Uterus (tissue), 3 donors: ENCODE measurements at regions not wholly inside any gene's neighbourhood (a gene's known extent, or its start where the extent isn't known, plus 50 kb on each side); places are given as distances from the start of the nearest gene placed in this dataset.

Experiments
- DNase-seq, 2 donors: peaks; one replicate each; pipeline ENCODE4 v3.0.0-alpha.2; 2019 to 2020
- H3K27ac ChIP-seq, 2 donors: fragments of 200-600 bp; sonication (generic); 1 replicate in 1 of 2; 2 replicates in 1 of 2; pipeline ENCODE4 v1.5.1; 2016 to 2018
- H3K27me3 ChIP-seq, 2 donors: fragments of 200-600 bp; sonication (generic); one replicate each; pipeline ENCODE4 v1.5.1; 2018 to 2019; ENCODE audit warnings: control low read depth in 1 of 2
- H3K36me3 ChIP-seq, 2 donors: fragments of 200-600 bp; sonication (generic); one replicate each; pipeline ENCODE4 v1.5.1; 2019; ENCODE audit warnings: control low read depth in 1 of 2
- H3K4me1 ChIP-seq, 2 donors: fragments of 200-600 bp; sonication (generic); one replicate each; pipeline ENCODE4 v1.5.1; 2018 to 2019; ENCODE audit warnings: control low read depth in 1 of 2
- H3K4me3 ChIP-seq, 2 donors: fragments of 200-600 bp; sonication (generic); 1 replicate in 1 of 2; 2 replicates in 1 of 2; pipeline ENCODE4 v1.5.1; 2018 to 2019; ENCODE audit warnings: mild to moderate bottlenecking in 1 of 2
- H3K9me3 ChIP-seq, 2 donors: fragments of 200-600 bp; sonication (generic); one replicate each; pipeline ENCODE4 v1.5.1; 2019; ENCODE audit warnings: control low read depth in 1 of 2
- POLR2A ChIP-seq, 2 donors: fragments of 450-650 bp; IDR thresholded peaks; one replicate each; pipeline ENCODE4 v1.6.1; 2016; ENCODE audit warnings: antibody characterized with exemption in 2 of 2, mild to moderate bottlenecking in 1 of 2, moderate library complexity in 1 of 2
- intact Hi-C: fragments of 100-400 bp; cut with DNase I; formaldehyde crosslinking; loops from one replicate; pipeline ENCODE4 v1.15.1; 2023; ENCODE audit warnings: low total_unique reads
- TF ChIP-seq, protein P1 (sequence below), 4 experiments: fragments of 200-600 bp in 2 of 4; fragments of 450-650 bp in 2 of 4; sonication (generic) in 2 of 4; IDR thresholded peaks; one replicate each; pipeline ENCODE4 v1.5.1; 2016 to 2019; ENCODE audit warnings: antibody characterized with exemption in 4 of 4, mild to moderate bottlenecking in 2 of 4, moderate library complexity in 1 of 4
- donor health status: DM: yes; HTN: yes; CAD: no.

DNA sequence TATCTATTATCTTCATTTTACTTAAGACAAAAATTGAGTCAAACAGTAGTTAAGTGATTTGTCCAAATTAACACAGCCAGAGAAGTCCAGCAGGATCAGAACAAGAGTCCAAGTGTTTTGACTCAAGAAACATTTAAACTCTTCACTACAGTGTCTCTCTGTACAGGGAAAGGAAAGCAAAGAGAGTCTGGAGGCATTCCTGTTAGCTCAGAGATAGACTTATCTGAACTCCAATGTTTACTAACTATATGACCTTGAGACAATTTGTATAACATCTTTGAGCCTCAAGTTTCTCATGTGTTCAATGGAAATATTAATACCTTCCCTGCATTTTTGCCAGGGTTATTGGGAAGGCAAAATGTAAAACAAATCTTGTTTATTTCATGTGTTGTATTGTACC lies 849.1 kb downstream of the DIPK2A start:
- Histone ChIP-seq H3K4me1 (no peaks in the 10 kb centered on the region), H3K27me3 (no peaks in the 10 kb centered on the region), H3K4me3 (no peak overlapping the region), H3K36me3 (no peaks in the 10 kb centered on the region), H3K9me3 (no peaks in the 10 kb centered on the region), H3K27ac (no peak overlapping the region)
- intact Hi-C loops, result no loop called here
- no peak for DNase-seq
- TF ChIP-seq, protein P1, sequence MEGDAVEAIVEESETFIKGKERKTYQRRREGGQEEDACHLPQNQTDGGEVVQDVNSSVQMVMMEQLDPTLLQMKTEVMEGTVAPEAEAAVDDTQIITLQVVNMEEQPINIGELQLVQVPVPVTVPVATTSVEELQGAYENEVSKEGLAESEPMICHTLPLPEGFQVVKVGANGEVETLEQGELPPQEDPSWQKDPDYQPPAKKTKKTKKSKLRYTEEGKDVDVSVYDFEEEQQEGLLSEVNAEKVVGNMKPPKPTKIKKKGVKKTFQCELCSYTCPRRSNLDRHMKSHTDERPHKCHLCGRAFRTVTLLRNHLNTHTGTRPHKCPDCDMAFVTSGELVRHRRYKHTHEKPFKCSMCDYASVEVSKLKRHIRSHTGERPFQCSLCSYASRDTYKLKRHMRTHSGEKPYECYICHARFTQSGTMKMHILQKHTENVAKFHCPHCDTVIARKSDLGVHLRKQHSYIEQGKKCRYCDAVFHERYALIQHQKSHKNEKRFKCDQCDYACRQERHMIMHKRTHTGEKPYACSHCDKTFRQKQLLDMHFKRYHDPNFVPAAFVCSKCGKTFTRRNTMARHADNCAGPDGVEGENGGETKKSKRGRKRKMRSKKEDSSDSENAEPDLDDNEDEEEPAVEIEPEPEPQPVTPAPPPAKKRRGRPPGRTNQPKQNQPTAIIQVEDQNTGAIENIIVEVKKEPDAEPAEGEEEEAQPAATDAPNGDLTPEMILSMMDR (IDR thresholded peaks at IDR 0.05), result no peak
- no peak for TF ChIP-seq POLR2A (IDR thresholded peaks at IDR 0.05)

DNA sequence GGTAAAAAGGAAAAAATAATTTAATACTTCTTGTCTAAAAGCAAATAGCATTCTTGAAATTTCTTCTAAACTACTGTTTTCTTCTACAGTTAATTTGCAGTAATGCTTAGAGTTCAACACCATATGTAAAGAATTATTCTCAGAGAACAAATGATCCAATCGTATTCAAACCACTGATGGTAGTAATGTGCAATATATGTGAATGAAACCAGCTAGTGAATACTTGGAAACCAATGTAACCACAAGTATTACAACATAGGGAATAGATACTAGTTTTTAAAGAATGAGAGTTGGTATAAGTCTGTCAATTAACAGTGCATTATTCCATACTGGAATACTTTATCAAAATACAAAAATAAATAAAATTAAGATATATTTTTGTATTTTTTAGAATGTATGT lies 850.0 kb downstream of the DIPK2A start:
- no peaks in the 10 kb centered on the region for H3K9me3 ChIP-seq

DNA sequence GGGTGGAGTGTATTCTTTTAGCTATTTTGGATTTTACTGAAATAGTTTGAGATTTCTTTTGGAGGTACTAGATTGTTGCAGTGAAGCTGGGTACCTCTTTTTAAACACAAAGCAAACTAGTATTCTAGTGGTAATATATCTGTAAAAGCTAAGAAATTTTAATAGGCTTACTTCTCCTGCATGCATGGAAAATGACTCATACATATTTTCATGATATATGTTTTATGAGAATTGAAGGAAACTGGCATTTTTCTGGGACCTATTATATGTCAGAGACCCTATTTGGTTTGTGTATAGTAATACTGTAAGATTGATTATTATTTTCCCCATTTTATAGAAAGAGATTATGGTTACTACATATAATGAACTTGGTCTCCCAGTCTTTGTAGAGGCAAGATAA lies 851.0 kb downstream of the DIPK2A start:
- Histone ChIP-seq H3K4me1 (no peaks in the 10 kb centered on the region), H3K36me3 (no peaks in the 10 kb centered on the region)

More for the DNA sequence above, 850.0 kb downstream of the DIPK2A start:
- TF ChIP-seq, protein P1 (IDR thresholded peaks at IDR 0.05), result no peak
- no peak for TF ChIP-seq POLR2A (IDR thresholded peaks at IDR 0.05)
- no peaks in the 10 kb centered on the region for H3K4me1 ChIP-seq
- H3K36me3 ChIP-seq, result no peaks in the 10 kb centered on the region
- no peak for DNase-seq
- no peak overlapping the region for H3K27ac ChIP-seq
- H3K4me3 ChIP-seq, result no peak overlapping the region
- intact Hi-C loops, result no loop called here
- no peaks in the 10 kb centered on the region for H3K27me3 ChIP-seq

DNA sequence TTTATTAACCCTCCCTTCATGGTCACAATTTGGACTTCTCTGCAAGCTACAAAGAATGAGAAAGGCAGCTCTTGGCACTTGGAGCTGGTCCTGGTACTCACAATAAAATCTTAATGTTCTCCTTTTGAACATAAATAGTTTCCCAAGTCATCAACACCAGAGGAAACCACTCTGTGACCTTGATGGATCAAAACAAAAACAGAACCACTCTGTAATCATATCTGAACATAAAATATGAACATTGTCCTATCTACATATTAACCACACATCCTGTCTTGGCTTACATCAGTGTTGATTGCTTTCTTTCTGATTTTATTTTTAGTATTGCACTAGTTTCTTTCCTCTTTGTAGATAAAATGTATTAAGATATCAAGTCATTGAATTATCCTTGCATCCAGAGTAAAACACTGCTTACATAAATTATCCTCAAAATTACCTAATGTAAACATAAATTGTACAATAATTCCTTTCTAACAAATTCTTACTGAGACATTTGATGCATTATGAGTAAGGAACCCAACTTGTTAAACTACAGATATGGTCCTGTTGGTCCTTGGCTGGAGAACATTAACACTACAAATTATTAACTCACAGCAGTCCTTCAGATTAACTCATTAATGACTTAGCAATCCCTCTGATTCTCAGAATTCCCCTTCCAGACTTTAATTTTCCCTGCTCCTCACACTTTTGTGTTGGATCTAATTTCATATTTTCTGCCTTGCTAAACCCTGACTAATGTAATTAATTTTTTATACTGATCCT lies 860.5 kb downstream of the DIPK2A start:
- Histone ChIP-seq H3K4me3 (no peak overlapping the region), H3K4me1 (no peaks in the 10 kb centered on the region), H3K27me3 (no peaks in the 10 kb centered on the region), H3K36me3 (no peaks in the 10 kb centered on the region), H3K27ac (no peak overlapping the region), H3K9me3 (no peaks in the 10 kb centered on the region)
- no peak for DNase-seq
- intact Hi-C loops, result no loop called here
- TF ChIP-seq POLR2A (IDR thresholded peaks at IDR 0.05), result no peak
- TF ChIP-seq, protein P1 (IDR thresholded peaks at IDR 0.05), result no peak

More for the DNA sequence above, 851.0 kb downstream of the DIPK2A start:
- Histone ChIP-seq H3K27ac (no peak overlapping the region), H3K27me3 (no peaks in the 10 kb centered on the region), H3K9me3 (no peaks in the 10 kb centered on the region), H3K4me3 (no peak overlapping the region)
- DNase-seq, result no peak
- TF ChIP-seq, protein P1 (IDR thresholded peaks at IDR 0.05), result no peak
- TF ChIP-seq POLR2A (IDR thresholded peaks at IDR 0.05), result no peak
- intact Hi-C loops, result no loop called here

DNA sequence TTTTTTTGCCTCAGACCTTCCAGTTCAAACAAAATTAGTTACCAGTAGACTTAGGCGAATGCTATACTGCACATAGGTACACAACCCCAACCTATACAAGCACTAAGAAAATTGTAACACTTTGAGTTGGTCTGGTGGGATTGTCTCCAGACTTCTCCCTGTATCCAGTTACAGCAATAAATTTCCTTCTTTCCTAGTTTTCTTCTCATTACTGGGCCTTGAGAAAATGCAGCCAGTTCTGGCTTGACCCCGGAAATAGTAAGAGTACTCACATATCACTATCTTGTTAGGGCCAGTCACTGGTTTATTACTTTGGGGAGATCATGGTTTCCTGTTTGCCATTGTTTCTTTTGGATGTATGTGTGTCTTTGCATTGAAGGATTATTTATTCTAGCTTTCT lies 868.4 kb downstream of the DIPK2A start:
- no peaks in the 10 kb centered on the region for H3K36me3 ChIP-seq
- H3K27me3 ChIP-seq, result no peaks in the 10 kb centered on the region
- TF ChIP-seq POLR2A (IDR thresholded peaks at IDR 0.05), result no peak
- TF ChIP-seq, protein P1 (IDR thresholded peaks at IDR 0.05), result no peak
- intact Hi-C loops, result no loop called here
- no peak overlapping the region for H3K4me3 ChIP-seq
- H3K9me3 ChIP-seq, result no peaks in the 10 kb centered on the region
- H3K27ac ChIP-seq, result no peak overlapping the region
- H3K4me1 ChIP-seq, result no peaks in the 10 kb centered on the region
- no peak for DNase-seq
